GM18951 (cell line): ENCODE measurements at regions not wholly inside any gene's neighbourhood (a gene's known extent, or its start where the extent isn't known, plus 50 kb on each side); places are given as distances from the start of the nearest gene placed in this dataset.
"Not testable (repeated sequence)": the region's sequence is repeated elsewhere in the genome, so short reads cannot be mapped to it uniquely, and the experiment has no call there.

Experiments used
- POLR2A ChIP-seq: IDR thresholded peaks from 4 replicates; pipeline ENCODE4 v1.6.1; 2011; ENCODE audit warnings: mild to moderate bottlenecking; ENCODE audit not compliant: insufficient read length, insufficient read depth; ENCODE audit errors: extremely low read depth
- in situ Hi-C: fragments of 300-500 bp; cut with MboI; formaldehyde crosslinking; loops from one replicate; pipeline ENCODE4 v1.12.0; 2022; ENCODE audit warnings: low sequenced_read_pairs, mixed read lengths, inconsistent platforms; ENCODE audit not compliant: unreplicated experiment

DNA sequence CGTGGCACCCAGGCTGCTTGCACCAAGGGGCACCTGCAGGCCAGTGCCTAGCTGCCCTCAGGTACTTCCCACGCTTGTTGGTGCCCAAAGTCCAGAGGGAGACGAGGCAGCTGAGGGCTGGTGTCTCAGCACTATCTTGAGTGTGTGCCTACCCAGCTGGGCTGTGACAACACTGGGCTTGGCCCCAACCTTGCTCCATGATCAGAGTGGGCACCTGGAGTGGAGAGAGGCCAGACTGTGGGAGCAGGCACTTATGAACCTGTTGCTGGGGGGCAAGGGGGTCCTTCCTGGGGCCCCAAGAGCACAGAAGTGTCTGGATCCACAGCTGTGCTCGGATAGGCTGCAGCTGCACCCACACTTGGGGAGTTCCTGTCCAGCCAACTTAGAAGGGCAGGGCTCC lies 314.7 kb downstream of the KCNJ2 start:
- in situ Hi-C loops = no loop called here
- TF ChIP-seq POLR2A = no peak

DNA sequence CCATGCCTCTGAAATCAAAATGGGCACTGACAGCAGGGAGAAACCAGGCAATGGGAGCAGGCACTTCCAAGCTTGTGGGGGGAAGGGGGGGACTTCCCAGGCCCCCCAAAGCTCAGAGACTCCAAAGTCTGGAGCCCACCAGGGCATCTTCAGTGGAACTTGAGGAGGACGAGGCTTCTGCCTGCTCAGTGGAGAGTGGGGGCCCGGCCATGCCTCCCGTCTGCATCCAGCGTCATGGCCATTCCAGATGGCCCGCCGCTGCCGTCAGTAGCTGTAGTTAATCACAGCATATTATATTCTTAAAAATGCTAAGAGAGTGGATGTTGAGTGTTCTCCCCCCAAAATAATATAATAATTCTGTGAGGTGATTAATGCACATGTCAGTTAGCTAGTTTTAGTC lies 315.2 kb downstream of the KCNJ2 start:
- in situ Hi-C loops = no loop called here
- no peak for TF ChIP-seq POLR2A

DNA sequence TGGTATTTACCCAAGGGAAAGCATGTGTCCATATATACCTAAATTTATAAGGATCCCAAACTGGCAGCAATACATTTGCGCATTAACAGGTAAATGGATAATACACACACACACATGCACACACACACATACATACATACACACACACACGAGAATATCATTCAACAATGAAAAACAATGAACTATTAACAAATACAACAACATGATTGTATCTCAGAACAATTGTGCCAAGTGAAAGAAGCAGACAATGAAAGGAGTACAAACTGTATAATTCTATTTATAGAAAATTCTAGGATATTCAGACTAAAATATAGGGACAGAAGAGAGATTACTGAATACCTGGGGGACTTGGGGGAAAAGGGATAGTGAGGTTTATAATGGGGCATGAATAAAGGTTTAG lies 323.0 kb downstream of the KCNJ2 start:
- in situ Hi-C loops = no loop called here
- no peak for TF ChIP-seq POLR2A

GRCh38 chr17:70493277-70493874 lies 324.0 kb downstream of the KCNJ2 start:
- in situ Hi-C loops = no loop called here
- no peak for TF ChIP-seq POLR2A

DNA sequence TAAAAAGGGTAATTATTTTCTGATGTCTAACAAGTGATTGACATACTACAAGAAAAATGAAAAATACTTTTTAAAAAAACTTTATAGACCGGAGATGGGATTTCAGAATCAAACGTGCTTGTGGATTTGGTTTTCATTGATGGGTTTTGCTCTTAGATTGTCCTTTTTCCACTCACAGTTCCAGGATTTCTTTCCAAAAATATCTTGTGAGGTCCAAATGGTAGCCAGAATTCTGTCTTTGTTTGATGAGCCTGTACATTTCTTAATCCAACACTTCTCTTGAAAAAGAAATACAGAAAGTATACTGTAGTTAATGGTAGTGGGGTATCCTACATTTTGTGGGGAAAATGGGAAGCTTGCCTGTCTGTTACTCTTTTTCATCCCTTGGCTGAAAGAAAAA lies 329.3 kb downstream of the KCNJ2 start:
- no peak for TF ChIP-seq POLR2A
- in situ Hi-C loops = no loop called here

DNA sequence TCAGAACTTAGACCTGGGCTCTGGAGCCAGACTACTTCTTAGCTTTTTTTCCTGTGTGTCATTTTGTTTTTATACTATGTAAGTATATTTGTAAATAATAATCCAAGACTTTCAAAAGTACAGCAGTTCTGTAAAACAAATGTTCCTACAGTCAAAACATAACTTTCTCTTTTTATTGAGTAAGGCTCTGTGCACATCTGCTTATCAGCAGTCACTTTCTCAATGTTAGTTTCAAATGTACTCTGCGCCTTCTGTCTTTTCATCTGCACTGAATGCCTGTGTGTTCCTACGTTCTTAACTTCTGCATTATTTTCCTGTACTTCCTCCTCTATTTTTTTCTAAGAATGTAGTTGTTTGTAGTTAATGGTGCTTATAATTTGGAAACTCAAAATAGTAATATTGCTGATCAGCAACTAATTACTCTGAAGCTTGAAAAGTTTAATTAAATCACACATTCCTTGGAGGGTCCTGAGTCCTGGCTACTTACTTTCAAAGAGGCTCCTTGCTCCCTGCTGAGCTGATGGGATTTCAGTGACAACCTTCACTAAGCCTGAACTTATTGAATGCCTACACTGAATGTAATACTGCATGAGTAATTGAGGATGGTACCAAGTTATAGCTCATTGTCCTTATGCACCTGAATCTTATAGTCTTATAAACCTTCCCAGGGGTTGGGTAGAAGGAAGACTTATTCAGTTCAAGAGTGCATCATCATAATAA lies 329.9 kb downstream of the KCNJ2 start:
- TF ChIP-seq POLR2A = no peak
- in situ Hi-C loops = no loop called here

DNA sequence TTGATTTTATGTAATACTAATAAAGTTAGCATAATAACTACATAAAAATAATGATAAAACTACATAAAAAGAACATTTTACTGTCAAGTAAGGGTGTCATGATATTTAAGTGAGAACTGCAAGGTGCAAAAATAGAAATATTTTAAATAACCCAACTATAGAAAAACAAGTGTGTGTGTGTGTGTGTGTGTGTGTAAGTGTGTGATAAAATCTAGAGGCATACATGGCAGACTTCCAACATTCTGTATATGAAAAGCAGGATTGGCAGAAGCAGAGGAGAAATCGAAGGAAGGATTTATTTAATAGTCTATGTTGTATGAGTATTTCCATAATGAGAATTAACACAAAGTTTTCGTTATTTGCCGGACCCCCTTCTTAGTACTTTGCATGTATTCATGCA lies 334.1 kb downstream of the KCNJ2 start:
- no peak for TF ChIP-seq POLR2A
- in situ Hi-C loops = no loop called here

DNA sequence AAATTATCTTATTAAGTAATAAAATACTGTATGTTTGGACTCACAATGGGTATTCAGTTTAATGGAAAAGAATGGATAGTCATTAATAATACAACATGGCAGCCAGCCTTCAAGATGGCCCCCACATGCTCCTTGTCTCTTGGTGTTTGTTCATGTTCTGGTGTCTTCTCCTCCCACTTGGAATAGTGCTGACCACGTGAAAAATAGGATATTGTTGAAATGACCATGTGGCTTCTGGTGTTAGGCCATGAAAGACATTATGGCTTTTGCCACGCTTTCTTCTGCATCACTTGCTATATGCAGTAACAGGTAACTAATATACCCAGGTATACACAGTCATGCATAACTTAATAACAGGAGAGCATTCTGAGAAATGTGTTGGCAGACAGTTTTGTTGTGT lies 341.0 kb downstream of the KCNJ2 start:
- TF ChIP-seq POLR2A = no peak
- in situ Hi-C loops = no loop called here

DNA sequence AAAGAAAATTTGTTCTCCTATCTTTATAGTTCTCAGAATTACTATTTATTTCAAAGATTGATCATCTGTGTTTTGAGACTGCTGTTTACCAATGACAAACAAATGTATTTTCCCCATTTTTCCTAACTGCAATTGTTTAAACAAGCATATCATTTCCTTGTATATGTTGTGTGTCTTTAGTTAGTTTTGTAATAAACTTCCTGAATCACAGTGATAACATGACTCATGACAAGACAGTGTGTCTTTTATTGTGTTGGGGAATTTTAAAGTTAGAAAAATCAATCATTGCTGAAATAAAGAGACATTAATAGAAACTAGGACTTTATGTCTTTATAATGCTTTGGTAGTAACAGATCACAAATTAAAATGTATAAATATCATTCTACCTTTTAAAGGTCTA lies 348.5 kb downstream of the KCNJ2 start:
- TF ChIP-seq POLR2A = no peak
- in situ Hi-C loops = no loop called here

- no peak for TF ChIP-seq POLR2A
- in situ Hi-C loops = no loop called here
Measured at GRCh38 chr17:70519300-70519699, 350.0 kb downstream of the KCNJ2 start.

GRCh38 chr17:70520447-70520846 lies 351.1 kb downstream of the KCNJ2 start:
- in situ Hi-C loops = no loop called here
- TF ChIP-seq POLR2A = no peak

DNA sequence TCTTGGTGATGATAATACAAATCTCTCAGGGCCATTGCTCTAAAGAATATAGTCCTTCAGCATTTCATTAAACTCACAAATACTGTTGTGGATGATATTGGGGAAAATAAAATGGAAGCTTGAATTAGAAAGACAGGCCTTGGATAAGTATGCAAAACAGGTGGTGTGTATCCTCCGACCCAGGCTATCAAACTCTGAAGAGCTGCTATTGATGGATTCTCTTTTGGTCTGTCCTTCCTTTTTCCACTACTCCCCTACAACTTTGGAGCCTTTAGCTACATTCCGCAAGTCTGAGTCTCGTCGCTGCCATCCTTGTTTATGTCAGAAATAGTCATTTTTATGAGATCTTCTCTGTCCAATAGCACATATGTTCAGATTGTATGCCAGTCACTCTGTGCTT lies 351.6 kb downstream of the KCNJ2 start:
- in situ Hi-C loops = no loop called here
- TF ChIP-seq POLR2A = no peak

GRCh38 chr17:70521821-70522256 lies 352.5 kb downstream of the KCNJ2 start:
- TF ChIP-seq POLR2A = no peak
- in situ Hi-C loops = no loop called here

DNA sequence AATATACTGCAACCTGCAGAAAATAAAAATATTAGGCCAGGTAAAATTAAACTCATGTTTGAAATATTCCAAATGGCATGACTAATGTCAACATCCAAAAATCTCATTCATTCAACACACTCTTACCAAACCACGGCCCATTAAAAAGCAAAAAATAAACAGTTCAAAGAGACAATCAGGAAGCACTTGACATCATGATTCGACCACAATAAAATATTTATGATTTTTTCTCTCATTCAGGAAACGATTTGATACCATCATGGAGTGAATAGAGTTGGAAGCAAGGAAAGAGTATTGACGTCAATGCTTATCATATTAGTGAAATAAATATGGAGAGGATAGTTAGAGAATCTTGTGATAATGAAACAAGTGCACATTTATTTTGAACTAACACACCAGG lies 354.1 kb downstream of the KCNJ2 start:
- no peak for TF ChIP-seq POLR2A
- in situ Hi-C loops = no loop called here

DNA sequence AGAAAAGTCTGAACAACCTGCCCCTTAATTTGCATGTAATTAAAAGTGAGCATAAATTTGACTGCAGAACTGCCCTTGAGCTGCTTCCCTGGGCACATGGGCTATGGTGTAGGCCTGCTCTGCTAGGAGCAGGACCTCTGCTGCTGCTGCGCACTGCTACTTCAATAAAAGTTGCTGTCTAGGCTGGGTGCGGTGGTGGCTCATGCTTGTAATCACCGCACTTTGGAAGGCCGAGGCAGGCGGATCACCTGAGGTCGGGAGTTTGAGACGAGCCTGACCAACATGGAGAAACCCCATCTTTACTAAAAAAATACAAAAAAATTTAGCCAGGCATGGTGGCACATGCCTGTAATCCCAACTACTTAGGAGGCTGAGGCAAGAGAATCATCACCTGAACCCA lies 355.7 kb downstream of the KCNJ2 start:
- in situ Hi-C loops = not testable (repeated sequence)

DNA sequence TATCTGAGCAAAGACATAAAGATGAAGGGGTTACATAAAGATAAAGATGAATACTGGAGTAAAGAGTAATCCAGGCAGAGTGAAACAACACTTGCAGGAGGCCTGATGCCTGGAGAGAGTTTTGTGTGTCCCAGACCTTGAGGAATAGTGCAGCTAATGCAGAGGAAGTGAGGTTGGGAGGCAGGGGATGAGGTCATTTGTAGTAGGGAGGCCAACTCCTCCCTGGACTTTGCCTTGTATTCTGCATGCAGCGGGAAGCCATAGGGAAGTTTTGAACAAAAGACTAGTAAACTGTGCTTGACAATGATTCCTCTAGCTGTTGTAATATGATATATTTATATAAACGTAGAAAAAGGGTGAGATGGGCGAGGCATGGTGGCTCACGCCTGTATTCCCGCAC lies 356.6 kb downstream of the KCNJ2 start:
- in situ Hi-C loops = no loop called here
- no peak for TF ChIP-seq POLR2A
